HG03460 (cell line): ENCODE measurements at regions not wholly inside any gene's neighbourhood (a gene's known extent, or its start where the extent isn't known, plus 50 kb on each side); places are given as distances from the start of the nearest gene placed in this dataset.
"Not testable (repeated sequence)": the region's sequence is repeated elsewhere in the genome, so short reads cannot be mapped to it uniquely, and the experiment has no call there.

ENCODE experiments used
- ATAC-seq: cut with Tn5 transposase; IDR thresholded peaks from one replicate; pipeline ENCODE4 v1.9.1; 2021; ENCODE audit not compliant: unreplicated experiment

GRCh38 chr2:167803449-167803988 is 443.9 kb downstream of the STK39 start:
- ATAC-seq = no peak

GRCh38 chr2:167794554-167795255 is 452.7 kb downstream of the STK39 start:
- ATAC-seq = no peak

GRCh38 chr2:167793725-167794124 is 453.7 kb downstream of the STK39 start:
- ATAC-seq = no peak

- no peak for ATAC-seq
Measured at GRCh38 chr2:167792126-167792525, 455.3 kb downstream of the STK39 start.

GRCh38 chr2:167790781-167791450 is 456.5 kb downstream of the STK39 start:
- ATAC-seq = no peak

- ATAC-seq = no peak
Measured at GRCh38 chr2:167790189-167790588, 457.2 kb downstream of the STK39 start.

- ATAC-seq = no peak
Measured at GRCh38 chr2:167787562-167787961, 459.8 kb downstream of the STK39 start.

- ATAC-seq = no peak
Measured at GRCh38 chr2:167787021-167787420, 460.4 kb downstream of the STK39 start.

- no peak for ATAC-seq
Measured at GRCh38 chr2:167785606-167786216, 461.7 kb downstream of the STK39 start.

GRCh38 chr2:167784084-167784425 is 463.3 kb downstream of the STK39 start:
- ATAC-seq = no peak

GRCh38 chr2:167783261-167784083 is 463.9 kb downstream of the STK39 start:
- ATAC-seq = no peak

- not testable (repeated sequence) for ATAC-seq
Measured at GRCh38 chr2:167781629-167782028, 465.8 kb downstream of the STK39 start.

GRCh38 chr2:167776359-167776758 is 471.0 kb downstream of the STK39 start:
- no peak for ATAC-seq

- no peak for ATAC-seq
Measured at GRCh38 chr2:167771628-167772027, 475.8 kb downstream of the STK39 start.

- ATAC-seq = no peak
Measured at GRCh38 chr2:167769020-167769419, 478.4 kb downstream of the STK39 start.

GRCh38 chr2:167767830-167768229 is 479.6 kb downstream of the STK39 start:
- no peak for ATAC-seq

GRCh38 chr2:167764772-167765341 is 482.5 kb downstream of the STK39 start:
- no peak for ATAC-seq

GRCh38 chr2:167761465-167762136 is 485.8 kb downstream of the STK39 start:
- ATAC-seq = no peak

- no peak for ATAC-seq
Measured at GRCh38 chr2:167759531-167759930, 487.9 kb downstream of the STK39 start.

GRCh38 chr2:167758292-167758691 is 489.1 kb downstream of the STK39 start:
- ATAC-seq = no peak
